GM12878 (cell line): ENCODE measurements at regions not wholly inside any gene's neighbourhood (a gene's known extent, or its start where the extent isn't known, plus 50 kb on each side); places are given as distances from the start of the nearest gene placed in this dataset.

ENCODE experiments used
- ATAC-seq: fragments of 200-7000 bp; cut with Tn5 transposase; 3 replicates; pipeline ENCODE4 v1.9.1; 2020; ENCODE audit warnings: mild to moderate bottlenecking, moderate library complexity
- BruUV-seq: library from RNA; stranded (reverse); fragments of 400-500 nt; replicated peaks from 2 replicates; lab custom pipeline; 2021; lab: Mats Ljungman, UMichigan
- CTCF ChIA-PET: fragments of 300-600 bp; sonication (Branson Sonifier 250); formaldehyde crosslinking; extraction: SDS; loops from one replicate; lab custom pipeline; 2021; ENCODE audit warnings: inconsistent platforms; lab: Yijun Ruan, JAX
- POLR2A ChIA-PET: fragments of 350-600 bp; formaldehyde crosslinking; extraction: SDS; loops from one replicate; lab custom pipeline; 2021; ENCODE audit warnings: inconsistent platforms; lab: Charles Lee
- RAD21 ChIA-PET: fragments of 300-600 bp; sonication (Branson Sonifier 250); formaldehyde crosslinking; loops from one replicate; lab custom pipeline; 2023; ENCODE audit warnings: antibody characterized with exemption; ENCODE audit not compliant: unreplicated experiment; lab: Charles Lee
- SMC1A ChIA-PET: fragments of 300-600 bp; sonication (Branson Sonifier 250); formaldehyde crosslinking; loops from one replicate; lab custom pipeline; 2023; ENCODE audit not compliant: unreplicated experiment, uncharacterized antibody; lab: Charles Lee
- DNase-seq: peaks from one replicate; pipeline ENCODE4 v3.0.0-alpha.2; 2011; ENCODE audit warnings: low read depth, low spot score
- FAIRE-seq: peaks from 3 replicates; lab custom pipeline; 2011; peaks lifted over from hg19 to GRCh38; lab: Jason Lieb, UNC
- H2AFZ ChIP-seq: 2 replicates; pipeline ENCODE4 v1.6.0; 2011; ENCODE audit warnings: low read depth, low read length, control low read depth; ENCODE audit not compliant: control insufficient read depth
- H3K27ac ChIP-seq: 2 replicates; pipeline ENCODE4 v1.5.1; 2011; ENCODE audit warnings: control low read depth; ENCODE audit not compliant: control insufficient read depth, insufficient read depth
- H3K27me3 ChIP-seq, 2 experiments: replicated peaks in 1 of 2; 2 replicates each; pipeline versions ENCODE4 v1.6.0 to v1.6.1; 2011; ENCODE audit warnings: low read length in 1 of 2; ENCODE audit not compliant: control insufficient read depth in 2 of 2, insufficient read depth in 2 of 2
- H3K36me3 ChIP-seq, 2 experiments: 2 replicates each; pipeline ENCODE4 v1.5.1; 2011; ENCODE audit warnings: low read length in 1 of 2; ENCODE audit not compliant: control insufficient read depth in 2 of 2, insufficient read depth in 2 of 2
- H3K4me1 ChIP-seq: 2 replicates; pipeline ENCODE4 v1.6.1; 2011; ENCODE audit warnings: mild to moderate bottlenecking, low read length, moderate library complexity, mixed read lengths; ENCODE audit not compliant: control insufficient read depth, insufficient read depth
- H3K4me2 ChIP-seq: 2 replicates; pipeline ENCODE4 v1.6.0; 2011; ENCODE audit warnings: control low read depth; ENCODE audit not compliant: control insufficient read depth, insufficient read depth
- H3K4me3 ChIP-seq: fragments of 200-600 bp; sonication (generic); 2 replicates; pipeline ENCODE4 v1.5.1; 2016
- H3K79me2 ChIP-seq: 2 replicates; pipeline ENCODE4 v1.6.0; 2011; ENCODE audit warnings: low read length; ENCODE audit not compliant: control insufficient read depth, insufficient read depth
- H3K9ac ChIP-seq: 2 replicates; pipeline ENCODE4 v1.8.0; 2011; ENCODE audit warnings: low read length, control low read depth, mixed read lengths; ENCODE audit not compliant: control insufficient read depth, insufficient read depth
- H3K9me3 ChIP-seq: replicated peaks from 3 replicates; pipeline ENCODE4 v1.5.1; 2011; ENCODE audit warnings: mild to moderate bottlenecking, low read length; ENCODE audit not compliant: control insufficient read depth, insufficient read depth
- H4K20me1 ChIP-seq: 2 replicates; pipeline ENCODE4 v1.6.0; 2011; ENCODE audit not compliant: control insufficient read depth, insufficient read depth
- CREM ChIP-seq: IDR thresholded peaks from 2 replicates; pipeline ENCODE4 v1.6.1; 2014; ENCODE audit warnings: antibody characterized with exemption, low read depth
- EP300 ChIP-seq, 2 experiments: fragments of 150-350 bp in 1 of 2; IDR thresholded peaks; 2 replicates each; pipeline ENCODE4 v1.6.1; 2011 to 2012; ENCODE audit warnings: low read depth in 2 of 2, low read length in 2 of 2, borderline replicate concordance in 1 of 2, improper control_type of control experiment in 1 of 2, inconsistent platforms in 1 of 2; ENCODE audit not compliant: control insufficient read depth in 1 of 2
- GABPA ChIP-seq: IDR thresholded peaks from 2 replicates; pipeline ENCODE4 v1.6.1; 2014; ENCODE audit warnings: antibody characterized with exemption, low read depth, mild to moderate bottlenecking, inconsistent platforms
- GATAD2B ChIP-seq: fragments of 450-650 bp; conservative IDR thresholded peaks from 2 replicates; pipeline ENCODE4 v1.6.1; 2017; ENCODE audit warnings: low read depth, mild to moderate bottlenecking, moderate library complexity
- HDGF ChIP-seq: fragments of 450-650 bp; IDR thresholded peaks from 2 replicates; pipeline ENCODE4 v1.6.1; 2016; ENCODE audit warnings: antibody characterized with exemption
- MTA2 ChIP-seq: fragments of 450-650 bp; IDR thresholded peaks from 2 replicates; pipeline ENCODE4 v1.6.1; 2016; ENCODE audit warnings: low read depth, mild to moderate bottlenecking, moderate library complexity
- MYB ChIP-seq: fragments of 150-350 bp; IDR thresholded peaks from 2 replicates; pipeline ENCODE4 v1.6.1; 2014; ENCODE audit warnings: mild to moderate bottlenecking, low read depth, low read length, borderline replicate concordance
- NR2C1 ChIP-seq: fragments of 450-650 bp; IDR thresholded peaks from 2 replicates; pipeline ENCODE4 v1.6.1; 2017; ENCODE audit warnings: antibody characterized with exemption, mild to moderate bottlenecking, moderate library complexity
- PML ChIP-seq: IDR thresholded peaks from 2 replicates; pipeline ENCODE4 v1.6.1; 2012; ENCODE audit warnings: low read length, inconsistent platforms
- POLR2A ChIP-seq: IDR thresholded peaks from 2 replicates; pipeline ENCODE4 v1.6.1; 2011; ENCODE audit warnings: low read depth, mild to moderate bottlenecking, low read length
- POLR2AphosphoS5 ChIP-seq: IDR thresholded peaks from 2 replicates; pipeline ENCODE4 v1.6.1; 2011; ENCODE audit warnings: mild to moderate bottlenecking, low read length, inconsistent platforms
- RCOR1 ChIP-seq: conservative IDR thresholded peaks from 2 replicates; pipeline ENCODE4 v1.6.1; 2012; ENCODE audit warnings: low read depth, low read length, improper control_type of control experiment
- SP1 ChIP-seq: IDR thresholded peaks from one replicate; pipeline ENCODE4 v1.6.1; 2011; ENCODE audit warnings: low read depth, low read length
- YY1 ChIP-seq: IDR thresholded peaks from 2 replicates; pipeline ENCODE4 v1.6.1; 2011; ENCODE audit warnings: low read depth, mild to moderate bottlenecking, low read length
- WGBS: methylation state at CpG from one replicate; pipeline ENCODE4 v1.1.6; 2016; ENCODE audit warnings: low lambda C conversion rate; ENCODE audit not compliant: insufficient replicate concordance, insufficient coverage; ENCODE audit errors: missing lambda C conversion rate; 5-methylcytosine and 5-hydroxymethylcytosine counted together
- in situ Hi-C: fragments of 300-500 bp; cut with MboI; formaldehyde crosslinking; loops from 9 replicates; pipeline ENCODE4 v1.14.3; 2018; ENCODE audit warnings: mixed read lengths
- intact Hi-C: fragments of 100-400 bp; cut with micrococcal nuclease; formaldehyde crosslinking; loops from one replicate; pipeline ENCODE4 v1.14.2; 2022; ENCODE audit not compliant: unreplicated experiment
- TF ChIP-seq, protein P1 (sequence below): fragments of 150-350 bp; IDR thresholded peaks from 2 replicates; pipeline ENCODE4 v1.6.1; 2016; ENCODE audit warnings: low read depth, low read length
- TF ChIP-seq, protein P2 (sequence below): IDR thresholded peaks from 2 replicates; pipeline ENCODE4 v1.6.1; 2011; ENCODE audit warnings: borderline replicate concordance, low read depth, mild to moderate bottlenecking, moderate library complexity, low read length; ENCODE audit not compliant: insufficient read depth, poor library complexity, severe bottlenecking
- TF ChIP-seq, protein P3 (sequence below): fragments of 450-650 bp; formaldehyde crosslinking; IDR thresholded peaks from 2 replicates; pipeline ENCODE4 v1.4.0; 2022; ENCODE audit warnings: mild to moderate bottlenecking, moderate library complexity

DNA sequence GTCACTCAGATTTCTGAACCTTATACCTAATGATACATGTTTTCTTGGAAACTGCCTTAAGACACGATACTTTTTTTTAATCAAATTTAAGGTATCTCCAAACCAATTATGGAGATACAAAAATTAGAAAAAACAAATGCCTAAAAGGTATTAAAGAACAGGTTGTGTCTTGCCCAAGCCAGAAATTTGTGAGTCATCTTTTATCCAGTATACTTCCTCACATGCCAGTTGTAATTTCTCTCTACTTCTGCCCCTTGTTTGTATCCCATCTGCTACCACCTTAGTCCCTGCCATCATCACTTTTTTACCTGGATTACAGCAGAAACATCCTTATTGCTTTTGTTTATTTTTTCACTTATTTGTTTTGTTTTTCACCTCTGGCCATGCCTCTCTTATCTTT is 571.2 kb upstream of the DAB2 start (continued):
- TF ChIP-seq, protein P1, sequence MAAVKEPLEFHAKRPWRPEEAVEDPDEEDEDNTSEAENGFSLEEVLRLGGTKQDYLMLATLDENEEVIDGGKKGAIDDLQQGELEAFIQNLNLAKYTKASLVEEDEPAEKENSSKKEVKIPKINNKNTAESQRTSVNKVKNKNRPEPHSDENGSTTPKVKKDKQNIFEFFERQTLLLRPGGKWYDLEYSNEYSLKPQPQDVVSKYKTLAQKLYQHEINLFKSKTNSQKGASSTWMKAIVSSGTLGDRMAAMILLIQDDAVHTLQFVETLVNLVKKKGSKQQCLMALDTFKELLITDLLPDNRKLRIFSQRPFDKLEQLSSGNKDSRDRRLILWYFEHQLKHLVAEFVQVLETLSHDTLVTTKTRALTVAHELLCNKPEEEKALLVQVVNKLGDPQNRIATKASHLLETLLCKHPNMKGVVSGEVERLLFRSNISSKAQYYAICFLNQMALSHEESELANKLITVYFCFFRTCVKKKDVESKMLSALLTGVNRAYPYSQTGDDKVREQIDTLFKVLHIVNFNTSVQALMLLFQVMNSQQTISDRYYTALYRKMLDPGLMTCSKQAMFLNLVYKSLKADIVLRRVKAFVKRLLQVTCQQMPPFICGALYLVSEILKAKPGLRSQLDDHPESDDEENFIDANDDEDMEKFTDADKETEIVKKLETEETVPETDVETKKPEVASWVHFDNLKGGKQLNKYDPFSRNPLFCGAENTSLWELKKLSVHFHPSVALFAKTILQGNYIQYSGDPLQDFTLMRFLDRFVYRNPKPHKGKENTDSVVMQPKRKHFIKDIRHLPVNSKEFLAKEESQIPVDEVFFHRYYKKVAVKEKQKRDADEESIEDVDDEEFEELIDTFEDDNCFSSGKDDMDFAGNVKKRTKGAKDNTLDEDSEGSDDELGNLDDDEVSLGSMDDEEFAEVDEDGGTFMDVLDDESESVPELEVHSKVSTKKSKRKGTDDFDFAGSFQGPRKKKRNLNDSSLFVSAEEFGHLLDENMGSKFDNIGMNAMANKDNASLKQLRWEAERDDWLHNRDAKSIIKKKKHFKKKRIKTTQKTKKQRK: no peak

DNA sequence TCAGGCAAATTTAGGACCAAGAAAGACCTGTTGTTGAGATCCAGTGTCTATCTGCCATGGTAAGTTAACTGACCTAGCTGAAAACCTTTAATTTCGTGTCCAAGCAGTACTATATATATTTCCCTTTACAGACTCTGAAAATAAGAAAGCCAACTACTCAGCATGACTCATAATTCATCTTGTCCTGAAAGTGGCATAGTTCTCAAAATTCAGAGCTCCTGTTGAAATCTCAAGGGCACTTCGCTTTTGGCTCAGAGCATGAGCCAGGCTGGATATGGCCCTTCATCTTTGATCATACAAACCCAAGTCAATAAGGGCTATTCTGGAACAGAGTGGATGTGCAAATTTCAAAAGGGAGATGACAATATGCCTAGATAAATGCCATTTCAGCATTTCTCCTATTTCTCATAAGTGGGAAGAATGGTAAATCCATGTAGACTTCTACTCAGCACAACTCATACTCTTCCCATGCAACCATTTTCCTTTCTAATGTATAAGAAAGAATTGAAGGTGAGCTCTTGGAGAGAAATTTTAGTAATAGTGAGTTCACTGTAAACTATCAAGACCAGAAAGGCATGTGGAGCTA is 567.9 kb upstream of the DAB2 start:
- H3K27me3 ChIP-seq: no peaks in the 10 kb centered on the region
- no peaks in the 10 kb centered on the region for H3K9me3 ChIP-seq
- ChIA-PET CTCF (interaction anchor here (1.1 kb wide), 1 partner anchor 14 kb away, joined by 3 read pairs; no protein-coding TSS in a partner anchor), RAD21 (no interaction called here), SMC1A (no interaction called here), POLR2A (no interaction called here)
- H3K4me2 ChIP-seq: no peak overlapping the region
- H3K4me1 ChIP-seq: no peaks in the 10 kb centered on the region
- no peak overlapping the region for H3K4me3 ChIP-seq
- no peaks in the 10 kb centered on the region for H3K79me2 ChIP-seq
- no peak overlapping the region for H3K27ac ChIP-seq
- no peak overlapping the region for H3K9ac ChIP-seq
- ATAC-seq (no peak), DNase-seq (no peak), FAIRE-seq (no peak)
- H2AFZ ChIP-seq: no peak overlapping the region
- intact Hi-C loops (no loop called here), in situ Hi-C loops (no loop called here)
- WGBS: 0% methylated on average over 2 of the region's 2 CpGs
- no TSS peak for BruUV-seq
- H4K20me1 ChIP-seq: no peaks in the 10 kb centered on the region
- no peaks in the 10 kb centered on the region for H3K36me3 ChIP-seq
- no peak for TF ChIP-seq GATAD2B
- TF ChIP-seq POLR2A: no peak
- no peak for TF ChIP-seq MTA2
- no peak for TF ChIP-seq EP300 (IDR thresholded peaks at IDR 0.05; ENCODE audit: borderline replicate concordance in 1 of 2, control insufficient read depth in 1 of 2, low read depth in 2 of 2, low read length in 2 of 2)
- no peak for TF ChIP-seq NR2C1
- TF ChIP-seq GABPA: no peak
- TF ChIP-seq PML: no peak
- TF ChIP-seq, protein P2, sequence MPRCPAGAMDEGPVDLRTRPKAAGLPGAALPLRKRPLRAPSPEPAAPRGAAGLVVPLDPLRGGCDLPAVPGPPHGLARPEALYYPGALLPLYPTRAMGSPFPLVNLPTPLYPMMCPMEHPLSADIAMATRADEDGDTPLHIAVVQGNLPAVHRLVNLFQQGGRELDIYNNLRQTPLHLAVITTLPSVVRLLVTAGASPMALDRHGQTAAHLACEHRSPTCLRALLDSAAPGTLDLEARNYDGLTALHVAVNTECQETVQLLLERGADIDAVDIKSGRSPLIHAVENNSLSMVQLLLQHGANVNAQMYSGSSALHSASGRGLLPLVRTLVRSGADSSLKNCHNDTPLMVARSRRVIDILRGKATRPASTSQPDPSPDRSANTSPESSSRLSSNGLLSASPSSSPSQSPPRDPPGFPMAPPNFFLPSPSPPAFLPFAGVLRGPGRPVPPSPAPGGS: no peak
- no peak for TF ChIP-seq POLR2AphosphoS5
- no peak for TF ChIP-seq MYB
- no peak for TF ChIP-seq HDGF
- no peak for TF ChIP-seq SP1
- TF ChIP-seq, protein P3, sequence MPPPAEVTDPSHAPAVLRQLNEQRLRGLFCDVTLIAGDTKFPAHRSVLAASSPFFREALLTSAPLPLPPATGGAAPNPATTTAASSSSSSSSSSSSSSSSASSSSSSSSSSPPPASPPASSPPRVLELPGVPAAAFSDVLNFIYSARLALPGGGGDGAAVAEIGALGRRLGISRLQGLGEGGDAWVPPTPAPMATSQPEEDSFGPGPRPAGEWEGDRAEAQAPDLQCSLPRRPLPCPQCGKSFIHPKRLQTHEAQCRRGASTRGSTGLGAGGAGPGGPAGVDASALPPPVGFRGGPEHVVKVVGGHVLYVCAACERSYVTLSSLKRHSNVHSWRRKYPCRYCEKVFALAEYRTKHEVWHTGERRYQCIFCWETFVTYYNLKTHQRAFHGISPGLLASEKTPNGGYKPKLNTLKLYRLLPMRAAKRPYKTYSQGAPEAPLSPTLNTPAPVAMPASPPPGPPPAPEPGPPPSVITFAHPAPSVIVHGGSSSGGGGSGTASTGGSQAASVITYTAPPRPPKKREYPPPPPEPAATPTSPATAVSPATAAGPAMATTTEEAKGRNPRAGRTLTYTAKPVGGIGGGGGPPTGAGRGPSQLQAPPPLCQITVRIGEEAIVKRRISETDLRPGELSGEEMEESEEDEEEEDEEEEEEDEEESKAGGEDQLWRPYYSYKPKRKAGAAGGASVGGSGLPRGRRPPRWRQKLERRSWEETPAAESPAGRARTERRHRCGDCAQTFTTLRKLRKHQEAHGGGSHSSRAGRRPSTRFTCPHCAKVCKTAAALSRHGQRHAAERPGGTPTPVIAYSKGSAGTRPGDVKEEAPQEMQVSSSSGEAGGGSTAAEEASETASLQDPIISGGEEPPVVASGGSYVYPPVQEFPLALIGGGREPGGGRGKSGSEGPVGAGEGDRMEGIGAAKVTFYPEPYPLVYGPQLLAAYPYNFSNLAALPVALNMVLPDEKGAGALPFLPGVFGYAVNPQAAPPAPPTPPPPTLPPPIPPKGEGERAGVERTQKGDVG (CRISPR knock-in tag): no peak
- TF ChIP-seq RCOR1: no peak
- no peak for TF ChIP-seq YY1
- no peak for TF ChIP-seq CREM
